ENCODE measurements at regions not wholly inside any gene's neighbourhood (a gene's known extent, or its start where the extent isn't known, plus 50 kb on each side); places are given as distances from the start of the nearest gene placed in this dataset.
A peak's percentile ranks its signal among the peaks of the same experiment; 100 is the strongest.

- H2BK120ac ChIP-seq (replicated peaks; ENCODE audit: low read depth, low read length), result no peak overlapping the region
- no peak overlapping the region for H2BK12ac ChIP-seq (ENCODE audit: low read depth, low read length)
- H3K4me3 ChIP-seq (ENCODE audit: extremely low read depth in 1 of 4, insufficient read depth in 2 of 4, low read depth in 3 of 4, low read length in 4 of 4), result no peak overlapping the region
- no peak overlapping the region for H3K18ac ChIP-seq (ENCODE audit: extremely low read depth, low read length)
- DNase-seq (ENCODE audit: low read depth in 1 of 2, low spot score in 2 of 2), result no peak
- H3K27me3 ChIP-seq (replicated peaks in 1 of 4; ENCODE audit: control insufficient read depth in 3 of 4, extremely low read depth in 1 of 4, insufficient read depth in 3 of 4, low read length in 3 of 4), result no peaks in the 10 kb centered on the region
- no peak overlapping the region for H2BK20ac ChIP-seq (ENCODE audit: low read length)
- no peaks in the 10 kb centered on the region for H3K79me2 ChIP-seq (ENCODE audit: control insufficient read depth in 1 of 2, insufficient read depth in 2 of 2, low read length in 2 of 2)
- H4K91ac ChIP-seq (replicated peaks; ENCODE audit: insufficient read length, low read length), result no peak overlapping the region
- no peak overlapping the region for H3K23ac ChIP-seq (ENCODE audit: insufficient read length)
- H2AK5ac ChIP-seq (ENCODE audit: low read depth, low read length), result no peak overlapping the region
- ChIA-PET CTCF (ENCODE audit: partially characterized antibody) (interaction anchor here (1.3 to 1.6 kb wide), 3 partner anchors 10 to 203 kb away, joined by 3 read pairs; no protein-coding TSS in a partner anchor), POLR2A (ENCODE audit: partially characterized antibody) (no interaction called here)
- no peaks in the 10 kb centered on the region for H3K9me3 ChIP-seq (ENCODE audit: insufficient read depth in 2 of 2, low read depth in 1 of 2, low read length in 1 of 2)
- no peak overlapping the region for H3K14ac ChIP-seq (ENCODE audit: insufficient read length)
- WGBS, 2 experiments (ENCODE audit: extremely low coverage in 1 of 2, insufficient coverage in 1 of 2, insufficient read length in 1 of 2, insufficient replicate concordance in 2 of 2, low coverage in 1 of 2, low lambda C conversion rate in 2 of 2, missing lambda C conversion rate in 1 of 2), result 90% methylated on average over 2 of the region's 2 CpGs; no CpG with 5 or more reads in 1 of the 2 experiments
- no peak for FAIRE-seq
- no peak overlapping the region for H4K5ac ChIP-seq (ENCODE audit: insufficient read length, low read depth, low read length)
- no peaks in the 10 kb centered on the region for H3K36me3 ChIP-seq (ENCODE audit: control insufficient read depth in 2 of 4, insufficient read depth in 4 of 4, low read length in 3 of 4)
- H2BK5ac ChIP-seq (ENCODE audit: low read depth, low read length), result no peak overlapping the region
- no peak overlapping the region for H4K8ac ChIP-seq (ENCODE audit: extremely low read depth, insufficient read depth, low read length)
- H3K23me2 ChIP-seq (ENCODE audit: low read depth, low read length), result peaks cover 5% of the 10 kb centered on the region; the same call in 1 of the 2 replicates
- no peak overlapping the region for H3K27ac ChIP-seq (ENCODE audit: low read depth, low read length)
- peaks cover 0 to 2% of the 10 kb centered on the region in 2 experiments for H4K20me1 ChIP-seq (replicated peaks in 1 of 2; ENCODE audit: control insufficient read depth in 1 of 2, insufficient read depth in 2 of 2, low read length in 2 of 2)
- no peak overlapping the region for H3K9ac ChIP-seq (replicated peaks in 1 of 4; ENCODE audit: extremely low read depth in 1 of 4, low read depth in 3 of 4, low read length in 3 of 4)
- H3K4ac ChIP-seq (replicated peaks; ENCODE audit: insufficient read length, low read depth, low read length), result no peak overlapping the region
- H3K79me1 ChIP-seq (ENCODE audit: low read depth, low read length), result no peaks in the 10 kb centered on the region
- H2AFZ ChIP-seq (ENCODE audit: low read length), result no peak overlapping the region
- no peak overlapping the region for H2BK15ac ChIP-seq (ENCODE audit: low read length)
- H3K4me2 ChIP-seq (ENCODE audit: insufficient read depth in 1 of 2, low read depth in 2 of 2, low read length in 2 of 2), result no peak overlapping the region
- no peak overlapping the region for H3K56ac ChIP-seq (replicated peaks; ENCODE audit: insufficient read length, low read depth, low read length)
- no peaks in the 10 kb centered on the region for H3K4me1 ChIP-seq (replicated peaks in 1 of 4; ENCODE audit: control insufficient read depth in 3 of 4, insufficient read depth in 4 of 4, low read length in 3 of 4)
- TF ChIP-seq JUN (IDR thresholded peaks at IDR 0.05; ENCODE audit: low read depth, low read length) (no peak), CEBPB (IDR thresholded peaks at IDR 0.05; ENCODE audit: low read depth, low read length) (peak; percentile 44; the same call in 1 of the 2 replicates)
Measured at GRCh38 chr9:89715318-89715858, 110.6 kb downstream of the GADD45G start.

Data from H1 (cell line).